DND-41 (cell line): ENCODE measurements at regions not wholly inside any gene's neighbourhood (a gene's known extent, or its start where the extent isn't known, plus 50 kb on each side); places are given as distances from the start of the nearest gene placed in this dataset.

Experiments used
- ATAC-seq: fragments of 200-7000 bp; cut with Tn5 transposase; 3 replicates; pipeline ENCODE4 v1.9.1; 2021; ENCODE audit warnings: low read depth; ENCODE audit not compliant: insufficient read depth
- DNase-seq: peaks from one replicate; pipeline ENCODE4 v3.0.0-alpha.2; 2020
- H2AFZ ChIP-seq: 2 replicates; pipeline ENCODE4 v1.6.0; 2012; ENCODE audit warnings: low read depth, low read length
- H3K27ac ChIP-seq: 2 replicates; pipeline ENCODE4 v1.5.1; 2012; ENCODE audit warnings: low read length, inconsistent platforms
- H3K27me3 ChIP-seq: fragments of 200-600 bp; sonication (generic); 2 replicates; pipeline ENCODE4 v1.6.0; 2012; ENCODE audit warnings: low read length, mild to moderate bottlenecking, inconsistent platforms; ENCODE audit not compliant: insufficient read depth, poor library complexity
- H3K36me3 ChIP-seq: 2 replicates; pipeline ENCODE4 v1.5.1; 2012; ENCODE audit warnings: low read length, inconsistent platforms; ENCODE audit not compliant: insufficient read depth
- H3K4me1 ChIP-seq: 2 replicates; pipeline ENCODE4 v1.5.1; 2012; ENCODE audit warnings: mild to moderate bottlenecking, low read length; ENCODE audit not compliant: insufficient read depth
- H3K4me2 ChIP-seq: 2 replicates; pipeline ENCODE4 v1.6.0; 2012; ENCODE audit warnings: mild to moderate bottlenecking, moderate library complexity, low read length, inconsistent platforms; ENCODE audit not compliant: insufficient read depth
- H3K4me3 ChIP-seq, 2 experiments: fragments of 200-600 bp in 1 of 2; shearing (Covaris generic) in 1 of 2; 2 replicates each; pipeline ENCODE4 v1.5.1; 2012 to 2016; ENCODE audit warnings: inconsistent platforms in 2 of 2, low read length in 2 of 2, mild to moderate bottlenecking in 2 of 2, low read depth in 1 of 2, moderate library complexity in 1 of 2
- H3K79me2 ChIP-seq: 2 replicates; pipeline ENCODE4 v1.6.0; 2012; ENCODE audit warnings: low read length, inconsistent platforms; ENCODE audit not compliant: insufficient read depth
- H3K9ac ChIP-seq: 2 replicates; pipeline ENCODE4 v1.6.0; 2012; ENCODE audit warnings: low read depth, mild to moderate bottlenecking, inconsistent platforms, low read length, moderate library complexity
- H3K9me3 ChIP-seq: 2 replicates; pipeline ENCODE4 v1.5.1; 2012; ENCODE audit warnings: low read length, moderate library complexity, mild to moderate bottlenecking, inconsistent platforms; ENCODE audit not compliant: insufficient read depth, severe bottlenecking
- H4K20me1 ChIP-seq: 2 replicates; pipeline ENCODE4 v1.6.0; 2012; ENCODE audit warnings: low read length; ENCODE audit not compliant: insufficient read depth
- CTCF ChIP-seq: IDR thresholded peaks from 2 replicates; pipeline ENCODE4 v1.5.1; 2012; ENCODE audit warnings: borderline replicate concordance, low read length, moderate library complexity, mild to moderate bottlenecking; ENCODE audit not compliant: poor library complexity, severe bottlenecking; ENCODE audit errors: extremely low read depth
- EZH2 ChIP-seq: IDR thresholded peaks from 3 replicates; pipeline ENCODE4 v1.6.1; 2012; ENCODE audit warnings: borderline replicate concordance, low read depth, mild to moderate bottlenecking, moderate library complexity, low read length, inconsistent platforms; ENCODE audit not compliant: severe bottlenecking

GRCh38 chr2:128374711-128375413 lies 56.2 kb upstream of the HS6ST1 start:
- no peaks in the 10 kb centered on the region for H3K27me3 ChIP-seq
- no peaks in the 10 kb centered on the region for H3K4me1 ChIP-seq
- no peaks in the 10 kb centered on the region for H4K20me1 ChIP-seq
- no peaks in the 10 kb centered on the region for H3K9me3 ChIP-seq
- no peak overlapping the region for H3K4me2 ChIP-seq
- no peak for ATAC-seq
- no peak overlapping the region for H3K27ac ChIP-seq
- H3K79me2 ChIP-seq, result no peaks in the 10 kb centered on the region
- H3K4me3 ChIP-seq, result no peak overlapping the region
- H3K9ac ChIP-seq, result no peak overlapping the region
- no peak for TF ChIP-seq CTCF
- TF ChIP-seq EZH2, result no peak
- no peak overlapping the region for H2AFZ ChIP-seq
- DNase-seq, result no peak
- no peaks in the 10 kb centered on the region for H3K36me3 ChIP-seq

GRCh38 chr2:128375454-128375853 lies 56.8 kb upstream of the HS6ST1 start:
- Histone ChIP-seq H3K9me3 (no peaks in the 10 kb centered on the region), H3K36me3 (no peaks in the 10 kb centered on the region), H3K27me3 (no peaks in the 10 kb centered on the region), H3K9ac (no peak overlapping the region), H4K20me1 (no peaks in the 10 kb centered on the region), H3K79me2 (no peaks in the 10 kb centered on the region), H3K4me1 (no peaks in the 10 kb centered on the region), H3K4me3 (no peak overlapping the region), H2AFZ (no peak overlapping the region; the same call in 1 of the 2 replicates), H3K4me2 (no peak overlapping the region), H3K27ac (no peak overlapping the region)
- DNase-seq (no peak), ATAC-seq (no peak)
- TF ChIP-seq EZH2 (no peak), CTCF (no peak)

- Histone ChIP-seq H3K4me1 (no peaks in the 10 kb centered on the region), H3K27me3 (no peaks in the 10 kb centered on the region), H3K4me2 (no peak overlapping the region), H3K79me2 (no peaks in the 10 kb centered on the region), H2AFZ (no peak overlapping the region), H4K20me1 (no peaks in the 10 kb centered on the region), H3K9ac (no peak overlapping the region), H3K4me3 (no peak overlapping the region), H3K36me3 (no peaks in the 10 kb centered on the region), H3K9me3 (no peaks in the 10 kb centered on the region), H3K27ac (no peak overlapping the region)
- TF ChIP-seq CTCF, result no peak
- ATAC-seq, result no peak
- DNase-seq, result no peak
Measured at GRCh38 chr2:128376241-128377041, 57.8 kb upstream of the HS6ST1 start.
